ENCODE measurements at regions not wholly inside any gene's neighbourhood (a gene's known extent, or its start where the extent isn't known, plus 50 kb on each side); places are given as distances from the start of the nearest gene placed in this dataset.

GRCh38 chr3:68271145-68271544, 616.7 kb upstream of the SUCLG2 start:
- DNase-seq (ENCODE audit: low read depth) = no peak
- TF ChIP-seq CTCF (IDR thresholded peaks at IDR 0.05; ENCODE audit: low read depth, low read length) (no peak), MAX (IDR thresholded peaks at IDR 0.05; ENCODE audit: low read depth, low read length) (no peak), MYC (IDR thresholded peaks at IDR 0.05; ENCODE audit: low read depth, low read length) (no peak), POLR2A (IDR thresholded peaks at IDR 0.05; ENCODE audit: extremely low read depth, insufficient read length) (no peak)
- H3K4me3 ChIP-seq (ENCODE audit: low read depth, low read length) = no peak overlapping the region

- no peak overlapping the region for H3K4me3 ChIP-seq (ENCODE audit: low read depth, low read length)
- TF ChIP-seq MYC (IDR thresholded peaks at IDR 0.05; ENCODE audit: low read depth, low read length) (no peak), POLR2A (IDR thresholded peaks at IDR 0.05; ENCODE audit: extremely low read depth, insufficient read length) (no peak), CTCF (IDR thresholded peaks at IDR 0.05; ENCODE audit: low read depth, low read length) (peak; percentile 23), MAX (IDR thresholded peaks at IDR 0.05; ENCODE audit: low read depth, low read length) (no peak)
- DNase-seq (ENCODE audit: low read depth) = peak; percentile 6
Measured at GRCh38 chr3:68256635-68257223, 602.3 kb upstream of the SUCLG2 start.

GRCh38 chr3:68249265-68249664, 594.9 kb upstream of the SUCLG2 start:
- TF ChIP-seq POLR2A (IDR thresholded peaks at IDR 0.05; ENCODE audit: extremely low read depth, insufficient read length) (no peak), MAX (IDR thresholded peaks at IDR 0.05; ENCODE audit: low read depth, low read length) (no peak), MYC (IDR thresholded peaks at IDR 0.05; ENCODE audit: low read depth, low read length) (no peak), CTCF (IDR thresholded peaks at IDR 0.05; ENCODE audit: low read depth, low read length) (no peak)
- DNase-seq (ENCODE audit: low read depth) = no peak
- no peak overlapping the region for H3K4me3 ChIP-seq (ENCODE audit: low read depth, low read length)

- DNase-seq (ENCODE audit: low read depth) = no peak
- no peak overlapping the region for H3K4me3 ChIP-seq (ENCODE audit: low read depth, low read length)
- no peak for TF ChIP-seq CTCF (IDR thresholded peaks at IDR 0.05; ENCODE audit: low read depth, low read length)
- no peak for TF ChIP-seq POLR2A (IDR thresholded peaks at IDR 0.05; ENCODE audit: extremely low read depth, insufficient read length)
- no peak for TF ChIP-seq MAX (IDR thresholded peaks at IDR 0.05; ENCODE audit: low read depth, low read length)
- no peak for TF ChIP-seq MYC (IDR thresholded peaks at IDR 0.05; ENCODE audit: low read depth, low read length)
Measured at GRCh38 chr3:68242606-68243005, 588.2 kb upstream of the SUCLG2 start.

- TF ChIP-seq MAX (IDR thresholded peaks at IDR 0.05; ENCODE audit: low read depth, low read length) (no peak), MYC (IDR thresholded peaks at IDR 0.05; ENCODE audit: low read depth, low read length) (no peak), CTCF (IDR thresholded peaks at IDR 0.05; ENCODE audit: low read depth, low read length) (no peak), POLR2A (IDR thresholded peaks at IDR 0.05; ENCODE audit: extremely low read depth, insufficient read length) (no peak)
- DNase-seq (ENCODE audit: low read depth) = no peak
- no peak overlapping the region for H3K4me3 ChIP-seq (ENCODE audit: low read depth, low read length)
Measured at GRCh38 chr3:68239542-68239941, 585.1 kb upstream of the SUCLG2 start.

Data from NB4 (cell line).